Naive thymus-derived CD8-positive, alpha-beta T cell (primary cell): ENCODE measurements at regions not wholly inside any gene's neighbourhood (a gene's known extent, or its start where the extent isn't known, plus 50 kb on each side); places are given as distances from the start of the nearest gene placed in this dataset.

ENCODE experiments used
- ATAC-seq, 2 donors: fragments of 150-1000 bp; cut with Tn5 transposase in 1 of 2; sonication (Bioruptor Pico), chemical (Tn5 transposase) in 1 of 2; 1 replicate in 1 of 2; 2 replicates in 1 of 2; pipeline ENCODE4 v1.10.0; 2021; ENCODE audit warnings: mild to moderate bottlenecking in 2 of 2, moderate library complexity in 2 of 2
- POLR2A ChIA-PET: fragments of 350-600 bp; sonication (Branson Sonifier 250); formaldehyde crosslinking; loops from one replicate; lab custom pipeline; 2021; ENCODE audit warnings: antibody characterized with exemption; lab: Charles Lee
- DNase-seq, 10 donors: peaks; one replicate each; pipeline versions ENCODE4 v3.0.0 to v3.0.0-alpha.2; 2020 to 2022
- H3K27ac Mint-ChIP-seq, 10 donors: one replicate each; pipeline ENCODE4 v1.8.0; 2020 to 2022; ENCODE audit warnings: mild to moderate bottlenecking in 10 of 10, mixed read lengths in 10 of 10, moderate library complexity in 4 of 10, inconsistent platforms in 1 of 10
- H3K27me3 Mint-ChIP-seq, 5 donors: one replicate each; pipeline ENCODE4 v1.8.0; 2021 to 2022; ENCODE audit warnings: mixed read lengths in 5 of 5
- H3K36me3 Mint-ChIP-seq, 3 donors: one replicate each; pipeline ENCODE4 v1.8.0; 2020 to 2022; ENCODE audit warnings: mixed read lengths in 3 of 3, mild to moderate bottlenecking in 2 of 3, inconsistent platforms in 1 of 3
- H3K4me1 Mint-ChIP-seq, 4 donors: one replicate each; pipeline ENCODE4 v1.8.0; 2021 to 2022; ENCODE audit warnings: mixed read lengths in 4 of 4
- H3K4me3 Mint-ChIP-seq, 10 donors: one replicate each; pipeline ENCODE4 v1.8.0; 2020 to 2022; ENCODE audit warnings: mild to moderate bottlenecking in 10 of 10, mixed read lengths in 10 of 10, moderate library complexity in 6 of 10, inconsistent platforms in 1 of 10
- H3K9me3 Mint-ChIP-seq, 9 donors: one replicate each; pipeline ENCODE4 v1.8.0; 2020 to 2022; ENCODE audit warnings: mixed read lengths in 9 of 9, mild to moderate bottlenecking in 3 of 9, inconsistent platforms in 1 of 9, moderate library complexity in 1 of 9

- Mint-ChIP-seq H3K36me3 (peaks cover 3 to 22% (median 11%) of the 10 kb centered on the region in 3 donors), H3K4me1 (no peaks in the 10 kb centered on the region), H3K4me3 (no peak overlapping the region), H3K9me3 (peaks cover 0 to 11% (median 7%) of the 10 kb centered on the region in 9 donors), H3K27me3 (no peaks in the 10 kb centered on the region), H3K27ac (no peak overlapping the region)
- POLR2A ChIA-PET, result no interaction called here
- ATAC-seq (no peak), DNase-seq (no peak)
Observed at GRCh38 chr4:13137390-13137789, 346.8 kb downstream of the RAB28 start.

GRCh38 chr4:13133700-13134099 is 350.4 kb downstream of the RAB28 start:
- Mint-ChIP-seq H3K27me3 (peaks cover 0 to 3% (median 0%) of the 10 kb centered on the region in 5 donors), H3K36me3 (peaks cover 3 to 19% (median 17%) of the 10 kb centered on the region in 3 donors), H3K4me3 (no peak overlapping the region), H3K27ac (no peak overlapping the region), H3K4me1 (no peaks in the 10 kb centered on the region), H3K9me3 (peaks cover 0 to 18% (median 7%) of the 10 kb centered on the region in 9 donors)
- ATAC-seq, result no peak
- POLR2A ChIA-PET, result no interaction called here
- DNase-seq, result no peak

- no peak for DNase-seq
- no peaks in the 10 kb centered on the region for H3K4me1 Mint-ChIP-seq
- H3K36me3 Mint-ChIP-seq, result peaks cover 3 to 19% (median 17%) of the 10 kb centered on the region in 3 donors
- no peak overlapping the region for H3K27ac Mint-ChIP-seq
- no peak for ATAC-seq
- peaks cover 0 to 18% (median 8%) of the 10 kb centered on the region in 9 donors for H3K9me3 Mint-ChIP-seq
- peaks cover 0 to 5% (median 0%) of the 10 kb centered on the region in 5 donors for H3K27me3 Mint-ChIP-seq
- H3K4me3 Mint-ChIP-seq, result no peak overlapping the region
- POLR2A ChIA-PET, result no interaction called here
Observed at GRCh38 chr4:13130848-13131247, 353.3 kb downstream of the RAB28 start.

- POLR2A ChIA-PET, result no interaction called here
- DNase-seq (no peak), ATAC-seq (no peak)
- H3K9me3 Mint-ChIP-seq, result peaks cover 0 to 14% (median 2%) of the 10 kb centered on the region in 9 donors
- H3K36me3 Mint-ChIP-seq, result peaks cover 2 to 11% (median 8%) of the 10 kb centered on the region in 3 donors
- no peak overlapping the region for H3K27ac Mint-ChIP-seq
- peaks cover 0 to 8% (median 0%) of the 10 kb centered on the region in 5 donors for H3K27me3 Mint-ChIP-seq
- H3K4me1 Mint-ChIP-seq, result no peaks in the 10 kb centered on the region
- H3K4me3 Mint-ChIP-seq, result no peak overlapping the region
Observed at GRCh38 chr4:13129095-13129494, 355.0 kb downstream of the RAB28 start.

- no peak for ATAC-seq
- Mint-ChIP-seq H3K4me1 (no peaks in the 10 kb centered on the region), H3K4me3 (no peak overlapping the region), H3K27me3 (peaks cover 0 to 8% (median 0%) of the 10 kb centered on the region in 5 donors), H3K27ac (no peak overlapping the region), H3K9me3 (peaks cover 0 to 9% (median 0%) of the 10 kb centered on the region in 9 donors), H3K36me3 (peaks cover 0 to 8% (median 0%) of the 10 kb centered on the region in 3 donors)
- POLR2A ChIA-PET, result no interaction called here
- DNase-seq, result no peak
Observed at GRCh38 chr4:13126976-13127910, 356.9 kb downstream of the RAB28 start.

DNA sequence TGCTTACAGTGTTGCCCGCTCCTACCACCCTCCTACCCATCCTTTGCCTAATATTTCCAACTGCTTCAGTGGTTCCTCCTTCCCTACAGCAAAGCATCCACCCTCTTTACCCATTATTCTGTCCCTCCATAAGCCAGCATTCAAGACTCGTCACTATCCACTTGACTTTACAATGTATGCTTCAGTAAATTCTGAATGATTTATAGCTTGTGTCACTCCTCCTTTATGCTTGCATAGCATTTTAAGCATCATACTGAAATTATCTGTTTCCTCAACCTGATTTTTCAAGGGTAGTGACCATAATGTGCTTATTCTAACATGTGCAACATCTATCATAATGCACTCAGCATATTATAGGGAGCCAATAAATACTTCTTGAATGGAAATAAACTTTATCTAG is 365.5 kb downstream of the RAB28 start:
- Mint-ChIP-seq H3K27me3 (no peaks in the 10 kb centered on the region), H3K4me1 (no peaks in the 10 kb centered on the region), H3K4me3 (no peak overlapping the region), H3K27ac (no peak overlapping the region), H3K36me3 (no peaks in the 10 kb centered on the region), H3K9me3 (peaks cover 0 to 8% (median 2%) of the 10 kb centered on the region in 9 donors)
- no peak for DNase-seq
- POLR2A ChIA-PET, result no interaction called here
- no peak for ATAC-seq

DNA sequence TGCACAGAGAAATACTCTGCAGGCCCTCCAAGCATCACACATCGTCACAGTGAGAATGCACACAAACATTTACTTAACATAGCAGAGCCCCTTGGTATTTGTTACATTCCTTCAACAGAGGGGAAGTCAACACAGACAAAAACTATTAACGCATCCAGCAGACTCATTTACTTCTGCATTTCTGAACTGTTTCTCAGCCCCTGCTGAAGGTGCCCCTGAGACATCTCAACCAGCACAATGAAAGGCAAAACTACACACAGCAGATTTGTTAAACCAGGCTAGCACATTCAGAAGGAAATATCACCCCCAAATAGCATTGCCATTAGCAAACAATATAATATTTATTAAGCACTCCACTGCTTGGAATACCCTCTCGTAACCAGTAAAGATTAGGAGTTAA is 367.0 kb downstream of the RAB28 start:
- H3K4me3 Mint-ChIP-seq, result no peak overlapping the region
- no peak for ATAC-seq
- no peak overlapping the region for H3K27ac Mint-ChIP-seq
- POLR2A ChIA-PET, result no interaction called here
- H3K36me3 Mint-ChIP-seq, result peaks cover 0 to 5% (median 2%) of the 10 kb centered on the region in 3 donors
- peaks cover 0 to 19% (median 13%) of the 10 kb centered on the region in 9 donors for H3K9me3 Mint-ChIP-seq
- H3K27me3 Mint-ChIP-seq, result no peaks in the 10 kb centered on the region
- no peaks in the 10 kb centered on the region for H3K4me1 Mint-ChIP-seq
- DNase-seq, result no peak

GRCh38 chr4:13112030-13112429 is 372.1 kb downstream of the RAB28 start:
- H3K4me3 Mint-ChIP-seq, result no peak overlapping the region
- H3K27ac Mint-ChIP-seq, result no peak overlapping the region
- H3K4me1 Mint-ChIP-seq, result no peaks in the 10 kb centered on the region
- peaks cover 0 to 35% (median 24%) of the 10 kb centered on the region in 3 donors for H3K36me3 Mint-ChIP-seq
- H3K27me3 Mint-ChIP-seq, result peaks cover 0 to 2% (median 0%) of the 10 kb centered on the region in 5 donors
- DNase-seq (no peak), ATAC-seq (no peak)
- POLR2A ChIA-PET, result no interaction called here
- H3K9me3 Mint-ChIP-seq, result peaks cover 16 to 56% (median 33%) of the 10 kb centered on the region in 9 donors

DNA sequence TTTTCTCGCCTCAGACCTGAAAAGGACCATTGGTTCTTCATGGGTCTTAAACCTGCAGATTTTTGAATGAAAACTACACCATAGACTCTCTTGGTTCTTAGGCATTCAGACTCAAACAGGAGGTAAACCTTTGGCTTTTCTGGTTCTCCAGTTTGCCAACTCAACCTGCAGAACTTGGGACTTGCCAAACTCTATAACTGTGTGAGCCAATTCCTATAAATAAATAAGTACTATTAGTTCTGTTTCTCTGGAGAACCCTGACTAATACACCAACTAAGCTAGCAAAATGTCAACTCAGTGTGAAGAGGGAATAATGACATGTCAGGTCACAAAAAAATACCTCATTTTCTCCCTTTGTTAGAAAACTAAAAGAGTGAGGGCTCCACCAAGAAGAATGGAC is 374.6 kb downstream of the RAB28 start:
- no peak for ATAC-seq
- no peak overlapping the region for H3K27ac Mint-ChIP-seq
- peaks cover 16 to 56% (median 34%) of the 10 kb centered on the region in 9 donors for H3K9me3 Mint-ChIP-seq

GRCh38 chr4:13108096-13108495 is 376.0 kb downstream of the RAB28 start:
- Mint-ChIP-seq H3K4me1 (no peaks in the 10 kb centered on the region), H3K27ac (no peak overlapping the region), H3K4me3 (no peak overlapping the region), H3K27me3 (peaks cover 0 to 2% (median 0%) of the 10 kb centered on the region in 5 donors), H3K36me3 (peaks cover 0 to 35% (median 27%) of the 10 kb centered on the region in 3 donors), H3K9me3 (peaks cover 16 to 53% (median 33%) of the 10 kb centered on the region in 9 donors)
- ATAC-seq (no peak), DNase-seq (no peak)
- POLR2A ChIA-PET, result no interaction called here

More for the DNA sequence above, 374.6 kb downstream of the RAB28 start:
- Mint-ChIP-seq H3K4me1 (no peaks in the 10 kb centered on the region), H3K27me3 (peaks cover 0 to 2% (median 0%) of the 10 kb centered on the region in 5 donors), H3K36me3 (peaks cover 0 to 35% (median 27%) of the 10 kb centered on the region in 3 donors), H3K4me3 (no peak overlapping the region)
- POLR2A ChIA-PET, result no interaction called here
- no peak for DNase-seq

- no peaks in the 10 kb centered on the region for H3K27me3 Mint-ChIP-seq
- H3K27ac Mint-ChIP-seq, result no peak overlapping the region
- no peak for ATAC-seq
- no peak overlapping the region for H3K4me3 Mint-ChIP-seq
- no peak for DNase-seq
- POLR2A ChIA-PET, result no interaction called here
- no peaks in the 10 kb centered on the region for H3K4me1 Mint-ChIP-seq
- H3K36me3 Mint-ChIP-seq, result peaks cover 0 to 16% (median 14%) of the 10 kb centered on the region in 3 donors
- peaks cover 5 to 19% (median 11%) of the 10 kb centered on the region in 9 donors for H3K9me3 Mint-ChIP-seq
Observed at GRCh38 chr4:13103382-13104015, 380.6 kb downstream of the RAB28 start.

GRCh38 chr4:13102092-13102742 is 381.9 kb downstream of the RAB28 start:
- ATAC-seq (no peak), DNase-seq (no peak)
- no peak overlapping the region for H3K27ac Mint-ChIP-seq
- POLR2A ChIA-PET, result no interaction called here
- no peaks in the 10 kb centered on the region for H3K27me3 Mint-ChIP-seq
- H3K36me3 Mint-ChIP-seq, result peaks cover 0 to 6% (median under 1%) of the 10 kb centered on the region in 3 donors
- no peaks in the 10 kb centered on the region for H3K4me1 Mint-ChIP-seq
- H3K9me3 Mint-ChIP-seq, result peaks cover 0 to 6% (median under 1%) of the 10 kb centered on the region in 9 donors
- H3K4me3 Mint-ChIP-seq, result no peak overlapping the region
